Heart left ventricle (tissue), 13 donors: ENCODE measurements at regions not wholly inside any gene's neighbourhood (a gene's known extent, or its start where the extent isn't known, plus 50 kb on each side); places are given as distances from the start of the nearest gene placed in this dataset.

Experiments used
- POLR2A ChIP-seq, 2 donors: fragments of 450-650 bp; IDR thresholded peaks; one replicate each; pipeline ENCODE4 v1.6.1; 2017; ENCODE audit warnings: antibody characterized with exemption in 2 of 2, mild to moderate bottlenecking in 2 of 2, moderate library complexity in 2 of 2
- TF ChIP-seq, protein P1 (sequence below), 12 donors: fragments of 200-600 bp; sonication (generic) in 4 of 12; IDR thresholded peaks; one replicate each; pipeline versions ENCODE4 v1.5.0 to v1.8.0; 2018 to 2022; ENCODE audit warnings: antibody characterized with exemption in 12 of 12, mild to moderate bottlenecking in 5 of 12
- donor health status: ischemic (EF 13 %, LVEDD 7.1; RV severe dilation, severe dysfunction).
- donor health status: DM: no; HTN: yes; CAD: no.
- donor health status: DM: no; HTN: no; CAD: no.
- donor health status: ischemic (EF 25% LVEDD 6.9; RV normal size, moderate dysfunction).
- donor health status: ischemic (EF 25% LVEDD 5.7; RV mildly dilated, moderate dysfunction).
- donor health status: ischemic (EF 35%, LVEDD 5.7; RV mildly dilated, moderate dysfunction).
- donor health status: nonischemic (EF 11% LVEDD 7.7; RV severe dilation, severe dysfunction).
- donor health status: DM: yes; HTN: yes; CAD: no.
- donor health status: PGD.
- donor health status: ischemic (EF 29% LVEDD 5.4; RV normal size, mild dysfunction).
- donor health status: nonischemic (EF 23%, LVEDD 6.1; RV moderate dilation, normal function).

DNA sequence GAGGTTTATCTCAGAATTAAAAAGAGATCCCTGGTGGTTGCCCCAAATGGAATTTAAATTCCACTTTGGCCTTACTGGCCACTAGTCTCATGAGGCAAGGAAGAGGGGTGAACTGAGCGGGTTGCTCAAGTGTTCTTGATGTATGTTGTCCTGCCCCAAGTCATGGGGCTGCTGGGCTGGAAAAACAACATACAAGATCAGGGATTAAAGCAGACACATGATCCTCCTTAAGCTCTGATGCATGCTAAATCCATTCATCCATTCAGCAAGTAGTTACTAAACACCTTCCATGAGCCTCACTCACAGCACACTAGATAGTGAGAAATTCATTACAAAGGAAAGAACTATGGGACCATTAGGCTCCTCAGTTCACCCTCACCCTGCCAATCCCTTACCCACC, 196.3 kb downstream of the MREG start:
- TF ChIP-seq, protein P1, sequence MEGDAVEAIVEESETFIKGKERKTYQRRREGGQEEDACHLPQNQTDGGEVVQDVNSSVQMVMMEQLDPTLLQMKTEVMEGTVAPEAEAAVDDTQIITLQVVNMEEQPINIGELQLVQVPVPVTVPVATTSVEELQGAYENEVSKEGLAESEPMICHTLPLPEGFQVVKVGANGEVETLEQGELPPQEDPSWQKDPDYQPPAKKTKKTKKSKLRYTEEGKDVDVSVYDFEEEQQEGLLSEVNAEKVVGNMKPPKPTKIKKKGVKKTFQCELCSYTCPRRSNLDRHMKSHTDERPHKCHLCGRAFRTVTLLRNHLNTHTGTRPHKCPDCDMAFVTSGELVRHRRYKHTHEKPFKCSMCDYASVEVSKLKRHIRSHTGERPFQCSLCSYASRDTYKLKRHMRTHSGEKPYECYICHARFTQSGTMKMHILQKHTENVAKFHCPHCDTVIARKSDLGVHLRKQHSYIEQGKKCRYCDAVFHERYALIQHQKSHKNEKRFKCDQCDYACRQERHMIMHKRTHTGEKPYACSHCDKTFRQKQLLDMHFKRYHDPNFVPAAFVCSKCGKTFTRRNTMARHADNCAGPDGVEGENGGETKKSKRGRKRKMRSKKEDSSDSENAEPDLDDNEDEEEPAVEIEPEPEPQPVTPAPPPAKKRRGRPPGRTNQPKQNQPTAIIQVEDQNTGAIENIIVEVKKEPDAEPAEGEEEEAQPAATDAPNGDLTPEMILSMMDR (IDR thresholded peaks at IDR 0.05), result no peak
- TF ChIP-seq POLR2A (IDR thresholded peaks at IDR 0.05), result no peak
